Kidney epithelial cell (primary cell): ENCODE measurements at regions not wholly inside any gene's neighbourhood (a gene's known extent, or its start where the extent isn't known, plus 50 kb on each side); places are given as distances from the start of the nearest gene placed in this dataset.
A peak's percentile ranks its signal among the peaks of the same experiment; 100 is the strongest.

ENCODE experiments used
- DNase-seq: peaks from one replicate; pipeline ENCODE4 v3.0.0-alpha.2; 2010; ENCODE audit warnings: low read depth
- H3K27me3 ChIP-seq: 2 replicates; pipeline ENCODE4 v1.6.0; 2011; ENCODE audit warnings: low read length; ENCODE audit not compliant: control insufficient read depth, insufficient read depth
- H3K36me3 ChIP-seq: 2 replicates; pipeline ENCODE4 v1.5.1; 2011; ENCODE audit warnings: low read length; ENCODE audit not compliant: control insufficient read depth, insufficient read depth
- H3K4me3 ChIP-seq: 2 replicates; pipeline ENCODE4 v1.5.1; 2011; ENCODE audit warnings: low read depth, mild to moderate bottlenecking, control low read depth, low read length
- CTCF ChIP-seq: IDR thresholded peaks from 2 replicates; pipeline ENCODE4 v1.5.1; 2011; ENCODE audit warnings: mild to moderate bottlenecking, moderate library complexity, low read length, control low read depth, inconsistent platforms; ENCODE audit not compliant: insufficient read depth, poor library complexity, severe bottlenecking

DNA sequence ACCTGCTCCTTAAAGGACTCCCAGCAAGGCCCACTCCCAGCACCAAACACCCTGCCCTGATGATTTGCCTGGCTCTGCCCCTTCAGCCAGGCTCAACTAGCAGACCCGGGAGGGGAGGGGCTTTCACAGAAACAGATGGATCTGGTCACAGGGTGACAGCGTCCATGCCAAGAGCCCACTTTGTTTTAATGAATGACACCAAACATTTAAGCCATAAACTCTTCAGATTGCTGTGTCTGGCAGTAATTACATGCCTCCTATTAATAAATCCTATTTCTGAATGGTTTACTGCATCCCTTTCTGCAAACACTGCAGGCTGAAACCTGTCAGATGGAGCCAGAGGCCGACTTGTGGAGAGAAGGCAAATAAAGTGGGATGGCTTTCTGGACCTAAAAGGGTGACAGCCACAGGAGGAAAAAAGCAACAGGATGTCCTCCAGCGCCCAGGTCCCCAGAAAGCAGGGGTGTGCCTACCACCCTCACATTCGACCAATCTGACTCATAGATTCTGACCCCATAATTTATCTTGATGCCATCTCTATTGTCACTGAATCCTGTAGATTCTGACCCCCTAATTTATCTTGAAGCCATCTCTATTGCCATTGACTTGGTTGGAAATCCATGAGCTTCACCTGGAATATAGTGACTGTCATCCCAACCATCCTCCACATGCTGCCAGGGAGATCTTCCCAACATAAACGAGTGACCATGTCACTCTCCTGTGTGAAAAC, 200.9 kb downstream of the PLPP3 start:
- no peaks in the 10 kb centered on the region for H3K36me3 ChIP-seq
- H3K27me3 ChIP-seq: no peaks in the 10 kb centered on the region
- no peak overlapping the region for H3K4me3 ChIP-seq
- no peak for DNase-seq
- no peak for TF ChIP-seq CTCF

DNA sequence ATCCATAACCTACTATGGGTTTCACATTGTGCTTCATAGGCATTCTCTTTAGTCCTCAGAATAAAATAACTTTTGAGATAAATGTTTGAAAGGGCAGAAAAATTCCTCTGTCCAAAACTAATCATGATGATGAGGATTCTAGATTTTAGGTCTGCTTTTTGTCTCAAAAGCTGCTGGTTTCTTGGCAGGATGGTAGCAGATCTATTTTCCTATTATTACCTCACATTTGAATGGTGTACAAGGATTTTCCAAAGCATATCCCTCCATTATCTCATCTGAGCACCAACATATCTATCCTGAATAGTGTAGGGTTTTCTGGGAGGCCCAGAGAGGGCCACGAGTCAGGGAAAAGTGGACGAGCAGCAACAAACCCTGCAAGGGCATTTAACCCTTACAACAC, 201.9 kb downstream of the PLPP3 start:
- DNase-seq: no peak
- no peaks in the 10 kb centered on the region for H3K27me3 ChIP-seq
- H3K4me3 ChIP-seq: no peak overlapping the region
- no peak for TF ChIP-seq CTCF
- H3K36me3 ChIP-seq: no peaks in the 10 kb centered on the region

GRCh38 chr1:56376188-56376984, 203.0 kb downstream of the PLPP3 start:
- H3K27me3 ChIP-seq: no peaks in the 10 kb centered on the region
- H3K4me3 ChIP-seq: no peak overlapping the region
- H3K36me3 ChIP-seq: no peaks in the 10 kb centered on the region
- TF ChIP-seq CTCF: no peak
- DNase-seq: peak; percentile 7

- DNase-seq: no peak
- H3K27me3 ChIP-seq: no peaks in the 10 kb centered on the region
- no peak overlapping the region for H3K4me3 ChIP-seq
- no peaks in the 10 kb centered on the region for H3K36me3 ChIP-seq
- no peak for TF ChIP-seq CTCF
These were observed 204.0 kb downstream of the PLPP3 start for GRCh38 chr1:56375326-56375804.

DNA sequence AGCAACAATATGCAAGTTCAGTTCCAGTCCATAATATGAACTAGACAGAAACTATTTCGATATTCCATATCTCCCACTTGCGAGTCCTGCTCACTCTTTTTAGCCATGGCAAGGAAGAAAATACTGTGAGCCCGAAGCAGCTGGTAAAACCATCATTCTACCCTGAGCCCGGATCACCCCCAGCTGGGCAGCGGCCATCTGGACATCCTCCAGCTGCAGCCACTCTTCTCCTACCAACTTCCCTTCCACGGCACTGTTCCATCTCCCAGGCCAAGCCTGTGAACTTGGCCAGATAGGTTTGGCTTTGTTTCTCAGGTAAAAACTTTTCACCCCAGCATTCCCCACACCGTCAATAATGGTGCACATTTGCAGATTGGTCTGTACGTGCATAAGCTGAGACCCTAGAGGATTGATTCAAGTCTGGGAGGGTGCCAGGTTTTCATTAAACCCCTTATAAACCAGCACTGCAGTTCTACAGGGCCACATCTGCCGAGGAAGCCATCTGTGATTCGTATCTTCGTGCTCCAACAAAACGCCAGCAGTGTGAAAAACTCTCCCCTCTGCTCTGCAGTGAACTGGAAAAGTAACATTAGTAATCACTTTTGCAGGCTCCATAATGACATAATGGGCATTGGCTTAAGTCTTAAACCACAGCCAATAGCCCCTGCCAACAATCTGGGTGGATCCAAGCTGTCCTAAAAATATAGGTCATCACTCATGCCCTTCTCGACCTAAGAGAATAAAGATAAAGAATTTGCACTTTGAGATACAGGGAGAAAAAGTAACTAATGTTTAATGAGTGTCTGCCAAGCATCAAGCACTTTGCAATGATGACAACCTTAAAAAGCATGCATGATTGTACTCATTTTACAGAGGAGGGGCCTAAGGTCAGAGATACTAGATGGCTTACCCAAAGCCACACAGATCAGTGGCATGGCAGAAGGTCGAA, 205.1 kb downstream of the PLPP3 start:
- H3K27me3 ChIP-seq: no peaks in the 10 kb centered on the region
- no peak for DNase-seq
- H3K4me3 ChIP-seq: no peak overlapping the region
- H3K36me3 ChIP-seq: no peaks in the 10 kb centered on the region
- no peak for TF ChIP-seq CTCF
